ENCODE measurements at regions not wholly inside any gene's neighbourhood (a gene's known extent, or its start where the extent isn't known, plus 50 kb on each side); places are given as distances from the start of the nearest gene placed in this dataset.
"Not testable (repeated sequence)": the region's sequence is repeated elsewhere in the genome, so short reads cannot be mapped to it uniquely, and the experiment has no call there.

GRCh38 chr9:135348788-135349150 is 130.8 kb upstream of the PPP1R26 start:
- ATAC-seq: no peak
- Mint-ChIP-seq H3K4me3 (no peak overlapping the region), H3K27me3 (peaks cover 45% of the 10 kb centered on the region)

GRCh38 chr9:135349212-135350002 is 130.2 kb upstream of the PPP1R26 start:
- no peak overlapping the region for H3K27ac Mint-ChIP-seq
- H3K9me3 Mint-ChIP-seq: no peaks in the 10 kb centered on the region
- no peak for ATAC-seq
- no peaks in the 10 kb centered on the region for H3K4me1 Mint-ChIP-seq
- H3K27me3 Mint-ChIP-seq: peaks cover 44% of the 10 kb centered on the region
- H3K4me3 Mint-ChIP-seq: no peak overlapping the region
- no peaks in the 10 kb centered on the region for H3K36me3 Mint-ChIP-seq

More at GRCh38 chr9:135348788-135349150, 130.8 kb upstream of the PPP1R26 start:
- no peaks in the 10 kb centered on the region for H3K36me3 Mint-ChIP-seq
- H3K9me3 Mint-ChIP-seq: no peaks in the 10 kb centered on the region
- H3K27ac Mint-ChIP-seq: no peak overlapping the region
- no peaks in the 10 kb centered on the region for H3K4me1 Mint-ChIP-seq

GRCh38 chr9:135350003-135350315 is 129.6 kb upstream of the PPP1R26 start:
- Mint-ChIP-seq H3K27me3 (peaks cover 38% of the 10 kb centered on the region), H3K27ac (no peak overlapping the region), H3K4me3 (no peak overlapping the region), H3K4me1 (no peaks in the 10 kb centered on the region), H3K9me3 (no peaks in the 10 kb centered on the region), H3K36me3 (no peaks in the 10 kb centered on the region)
- no peak for ATAC-seq

- Mint-ChIP-seq H3K36me3 (no peaks in the 10 kb centered on the region), H3K27me3 (peaks cover 34% of the 10 kb centered on the region), H3K27ac (no peak overlapping the region), H3K4me1 (no peaks in the 10 kb centered on the region), H3K9me3 (no peaks in the 10 kb centered on the region), H3K4me3 (no peak overlapping the region)
- ATAC-seq: no peak
Observed at GRCh38 chr9:135353935-135354334, 125.6 kb upstream of the PPP1R26 start.

GRCh38 chr9:135355521-135356011 is 124.0 kb upstream of the PPP1R26 start:
- H3K4me3 Mint-ChIP-seq: no peak overlapping the region
- no peaks in the 10 kb centered on the region for H3K9me3 Mint-ChIP-seq
- H3K36me3 Mint-ChIP-seq: no peaks in the 10 kb centered on the region
- H3K27ac Mint-ChIP-seq: no peak overlapping the region
- no peaks in the 10 kb centered on the region for H3K4me1 Mint-ChIP-seq
- ATAC-seq: no peak
- H3K27me3 Mint-ChIP-seq: peaks cover 38% of the 10 kb centered on the region

- H3K27ac Mint-ChIP-seq: no peak overlapping the region
Observed at GRCh38 chr9:135356021-135356420, 123.6 kb upstream of the PPP1R26 start.

GRCh38 chr9:135356796-135357195 is 122.8 kb upstream of the PPP1R26 start:
- Mint-ChIP-seq H3K36me3 (no peaks in the 10 kb centered on the region), H3K4me3 (no peak overlapping the region), H3K27me3 (peaks cover 38% of the 10 kb centered on the region), H3K27ac (no peak overlapping the region), H3K9me3 (peaks cover 6% of the 10 kb centered on the region), H3K4me1 (no peaks in the 10 kb centered on the region)
- ATAC-seq: no peak

More at GRCh38 chr9:135356021-135356420, 123.6 kb upstream of the PPP1R26 start:
- Mint-ChIP-seq H3K27me3 (peaks cover 38% of the 10 kb centered on the region), H3K4me3 (no peak overlapping the region), H3K4me1 (no peaks in the 10 kb centered on the region), H3K36me3 (no peaks in the 10 kb centered on the region), H3K9me3 (no peaks in the 10 kb centered on the region)
- ATAC-seq: no peak

GRCh38 chr9:135357863-135358551 is 121.6 kb upstream of the PPP1R26 start:
- no peak overlapping the region for H3K4me3 Mint-ChIP-seq
- no peak for ATAC-seq
- peaks cover 11% of the 10 kb centered on the region for H3K9me3 Mint-ChIP-seq
- no peaks in the 10 kb centered on the region for H3K4me1 Mint-ChIP-seq
- H3K36me3 Mint-ChIP-seq: no peaks in the 10 kb centered on the region
- no peak overlapping the region for H3K27ac Mint-ChIP-seq
- peaks cover 38% of the 10 kb centered on the region for H3K27me3 Mint-ChIP-seq

GRCh38 chr9:135358552-135358940 is 121.0 kb upstream of the PPP1R26 start:
- no peak for ATAC-seq
- Mint-ChIP-seq H3K4me3 (no peak overlapping the region), H3K4me1 (no peaks in the 10 kb centered on the region), H3K9me3 (peaks cover 11% of the 10 kb centered on the region), H3K27me3 (peaks cover 32% of the 10 kb centered on the region), H3K36me3 (no peaks in the 10 kb centered on the region), H3K27ac (no peak overlapping the region)

- Mint-ChIP-seq H3K27me3 (peaks cover 30% of the 10 kb centered on the region), H3K36me3 (no peaks in the 10 kb centered on the region), H3K9me3 (peaks cover 11% of the 10 kb centered on the region), H3K4me1 (no peaks in the 10 kb centered on the region), H3K27ac (no peak overlapping the region), H3K4me3 (no peak overlapping the region)
- ATAC-seq: no peak
Observed at GRCh38 chr9:135359764-135360163, 119.8 kb upstream of the PPP1R26 start.

- no peak overlapping the region for H3K27ac Mint-ChIP-seq
- H3K27me3 Mint-ChIP-seq: peaks cover 37% of the 10 kb centered on the region
- no peak for ATAC-seq
- H3K9me3 Mint-ChIP-seq: peaks cover 11% of the 10 kb centered on the region
- H3K36me3 Mint-ChIP-seq: no peaks in the 10 kb centered on the region
- H3K4me1 Mint-ChIP-seq: no peaks in the 10 kb centered on the region
- no peak overlapping the region for H3K4me3 Mint-ChIP-seq
Observed at GRCh38 chr9:135360617-135361016, 119.0 kb upstream of the PPP1R26 start.

- not testable (repeated sequence) for H3K4me1 Mint-ChIP-seq, H3K4me3 Mint-ChIP-seq, H3K27ac Mint-ChIP-seq, H3K36me3 Mint-ChIP-seq, ATAC-seq
- Mint-ChIP-seq H3K27me3 (peaks cover 36% of the 10 kb centered on the region), H3K9me3 (peaks cover 11% of the 10 kb centered on the region)
Observed at GRCh38 chr9:135361668-135362067, 117.9 kb upstream of the PPP1R26 start.

GRCh38 chr9:135363596-135363995 is 116.0 kb upstream of the PPP1R26 start:
- Mint-ChIP-seq H3K4me3 (no peak overlapping the region), H3K36me3 (no peaks in the 10 kb centered on the region), H3K4me1 (no peaks in the 10 kb centered on the region), H3K27me3 (peaks cover 26% of the 10 kb centered on the region), H3K27ac (no peak overlapping the region), H3K9me3 (peaks cover 11% of the 10 kb centered on the region)
- no peak for ATAC-seq

GRCh38 chr9:135365013-135365768 is 114.4 kb upstream of the PPP1R26 start:
- Mint-ChIP-seq H3K27ac (no peak overlapping the region), H3K9me3 (peaks cover 11% of the 10 kb centered on the region), H3K4me1 (no peaks in the 10 kb centered on the region), H3K4me3 (no peak overlapping the region), H3K27me3 (peaks cover 18% of the 10 kb centered on the region), H3K36me3 (no peaks in the 10 kb centered on the region)
- no peak for ATAC-seq

- no peak for ATAC-seq
- no peak overlapping the region for H3K4me3 Mint-ChIP-seq
- peaks cover 22% of the 10 kb centered on the region for H3K27me3 Mint-ChIP-seq
- H3K4me1 Mint-ChIP-seq: no peaks in the 10 kb centered on the region
- H3K9me3 Mint-ChIP-seq: peaks cover 11% of the 10 kb centered on the region
- no peaks in the 10 kb centered on the region for H3K36me3 Mint-ChIP-seq
- H3K27ac Mint-ChIP-seq: no peak overlapping the region
Observed at GRCh38 chr9:135366104-135366503, 113.5 kb upstream of the PPP1R26 start.
